Type B pancreatic cell (in vitro differentiated cells): ENCODE measurements at regions not wholly inside any gene's neighbourhood (a gene's known extent, or its start where the extent isn't known, plus 50 kb on each side); places are given as distances from the start of the nearest gene placed in this dataset.

ENCODE experiments used
- DNase-seq: peaks from one replicate; pipeline ENCODE4 v3.0.0; 2021; ENCODE audit warnings: mixed read lengths; ENCODE audit not compliant: unreplicated experiment; ENCODE audit errors: extremely low spot score
- H3K27ac Mint-ChIP-seq: 2 replicates; pipeline ENCODE4 v1.8.0; 2021; ENCODE audit warnings: mild to moderate bottlenecking, mixed read lengths
- H3K27me3 Mint-ChIP-seq: 2 replicates; pipeline ENCODE4 v1.8.0; 2021; ENCODE audit warnings: mixed read lengths
- H3K36me3 Mint-ChIP-seq: 2 replicates; pipeline ENCODE4 v1.8.0; 2021; ENCODE audit warnings: mixed read lengths
- H3K4me1 Mint-ChIP-seq: one replicate; pipeline ENCODE4 v1.8.0; 2021; ENCODE audit warnings: mixed read lengths; ENCODE audit not compliant: unreplicated experiment
- H3K4me3 Mint-ChIP-seq: 2 replicates; pipeline ENCODE4 v1.8.0; 2021; ENCODE audit warnings: mild to moderate bottlenecking, mixed read lengths
- H3K9me3 Mint-ChIP-seq: 2 replicates; pipeline ENCODE4 v1.8.0; 2021; ENCODE audit warnings: mixed read lengths
- TF ChIP-seq, protein P1 (sequence below): fragments of 200-600 bp; sonication (generic); conservative IDR thresholded peaks from 2 replicates; pipeline ENCODE4 v1.5.0; 2021; ENCODE audit warnings: antibody characterized with exemption, mild to moderate bottlenecking

DNA sequence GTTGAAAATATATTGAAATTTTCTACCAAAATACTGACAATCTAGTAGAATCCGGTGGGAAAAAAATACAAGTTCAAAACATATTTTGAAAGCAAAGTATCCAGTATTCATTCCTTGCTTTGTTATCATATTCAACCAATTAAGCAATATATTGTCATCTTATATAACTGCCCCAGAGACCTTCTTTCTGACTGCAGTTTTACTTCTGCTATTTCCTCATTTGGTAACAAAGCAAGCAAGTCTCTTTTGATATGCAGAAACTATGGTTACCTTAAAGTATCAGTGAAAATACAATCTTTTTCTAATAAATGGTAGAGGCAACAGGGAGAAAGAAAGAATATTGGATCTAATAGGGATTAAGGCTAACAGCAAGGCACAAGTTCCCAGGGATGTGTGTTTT lies 663.7 kb upstream of the MEF2C start:
- no peaks in the 10 kb centered on the region for H3K36me3 Mint-ChIP-seq
- DNase-seq: no peak
- no peaks in the 10 kb centered on the region for H3K27me3 Mint-ChIP-seq
- H3K4me1 Mint-ChIP-seq: no peaks in the 10 kb centered on the region
- no peak overlapping the region for H3K27ac Mint-ChIP-seq
- no peak overlapping the region for H3K4me3 Mint-ChIP-seq
- no peaks in the 10 kb centered on the region for H3K9me3 Mint-ChIP-seq
- TF ChIP-seq, protein P1, sequence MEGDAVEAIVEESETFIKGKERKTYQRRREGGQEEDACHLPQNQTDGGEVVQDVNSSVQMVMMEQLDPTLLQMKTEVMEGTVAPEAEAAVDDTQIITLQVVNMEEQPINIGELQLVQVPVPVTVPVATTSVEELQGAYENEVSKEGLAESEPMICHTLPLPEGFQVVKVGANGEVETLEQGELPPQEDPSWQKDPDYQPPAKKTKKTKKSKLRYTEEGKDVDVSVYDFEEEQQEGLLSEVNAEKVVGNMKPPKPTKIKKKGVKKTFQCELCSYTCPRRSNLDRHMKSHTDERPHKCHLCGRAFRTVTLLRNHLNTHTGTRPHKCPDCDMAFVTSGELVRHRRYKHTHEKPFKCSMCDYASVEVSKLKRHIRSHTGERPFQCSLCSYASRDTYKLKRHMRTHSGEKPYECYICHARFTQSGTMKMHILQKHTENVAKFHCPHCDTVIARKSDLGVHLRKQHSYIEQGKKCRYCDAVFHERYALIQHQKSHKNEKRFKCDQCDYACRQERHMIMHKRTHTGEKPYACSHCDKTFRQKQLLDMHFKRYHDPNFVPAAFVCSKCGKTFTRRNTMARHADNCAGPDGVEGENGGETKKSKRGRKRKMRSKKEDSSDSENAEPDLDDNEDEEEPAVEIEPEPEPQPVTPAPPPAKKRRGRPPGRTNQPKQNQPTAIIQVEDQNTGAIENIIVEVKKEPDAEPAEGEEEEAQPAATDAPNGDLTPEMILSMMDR: no peak

DNA sequence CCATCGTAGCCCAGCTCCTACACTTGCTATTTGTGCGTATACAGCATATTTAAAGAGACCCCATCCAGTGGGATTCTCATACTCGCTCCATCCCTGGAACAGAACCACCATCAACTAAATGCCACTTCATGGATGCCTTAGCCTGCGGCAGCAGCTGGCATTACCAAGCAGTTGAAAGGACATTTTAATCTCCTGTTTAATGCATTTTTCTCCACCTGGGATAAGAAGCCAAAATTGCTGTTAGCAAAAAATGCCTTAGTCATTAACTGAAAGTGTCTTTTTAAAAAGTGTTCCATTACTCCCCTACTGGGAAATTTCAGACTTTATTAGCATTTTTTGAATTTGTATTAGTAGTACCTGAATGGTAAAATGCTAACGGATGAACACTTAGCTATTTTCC lies 662.6 kb upstream of the MEF2C start:
- H3K4me3 Mint-ChIP-seq: no peak overlapping the region
- TF ChIP-seq, protein P1: no peak
- H3K36me3 Mint-ChIP-seq: no peaks in the 10 kb centered on the region
- no peak for DNase-seq
- no peaks in the 10 kb centered on the region for H3K4me1 Mint-ChIP-seq
- H3K27ac Mint-ChIP-seq: no peak overlapping the region
- no peaks in the 10 kb centered on the region for H3K9me3 Mint-ChIP-seq
- no peaks in the 10 kb centered on the region for H3K27me3 Mint-ChIP-seq

DNA sequence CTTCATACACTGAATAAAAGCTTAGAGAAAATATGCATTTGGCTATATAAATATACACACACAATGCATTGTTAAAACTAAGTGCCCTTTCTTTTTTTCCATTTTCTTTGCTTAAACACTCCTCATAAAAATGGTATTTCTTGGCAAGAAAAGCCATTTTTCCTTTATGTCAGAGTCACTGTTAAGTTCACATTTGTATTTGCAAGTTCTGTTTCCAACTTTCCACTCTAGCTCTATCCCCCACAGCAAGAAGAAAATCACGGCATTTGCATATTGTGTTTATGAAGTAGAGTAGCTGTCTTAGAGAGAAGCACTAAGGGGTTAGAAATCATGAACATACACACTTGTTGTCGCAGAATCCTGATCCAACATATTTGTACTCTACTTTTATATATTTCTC lies 662.1 kb upstream of the MEF2C start:
- no peak overlapping the region for H3K4me3 Mint-ChIP-seq
- TF ChIP-seq, protein P1: no peak

GRCh38 chr5:89542736-89543135 lies 659.8 kb upstream of the MEF2C start:
- no peaks in the 10 kb centered on the region for H3K36me3 Mint-ChIP-seq
- no peak overlapping the region for H3K4me3 Mint-ChIP-seq
- no peaks in the 10 kb centered on the region for H3K4me1 Mint-ChIP-seq
- no peaks in the 10 kb centered on the region for H3K9me3 Mint-ChIP-seq
- no peak overlapping the region for H3K27ac Mint-ChIP-seq
- TF ChIP-seq, protein P1: no peak
- DNase-seq: no peak
- no peaks in the 10 kb centered on the region for H3K27me3 Mint-ChIP-seq

More for the DNA sequence above, 662.1 kb upstream of the MEF2C start:
- no peak for DNase-seq
- Mint-ChIP-seq H3K36me3 (no peaks in the 10 kb centered on the region), H3K4me1 (no peaks in the 10 kb centered on the region), H3K9me3 (no peaks in the 10 kb centered on the region), H3K27ac (no peak overlapping the region), H3K27me3 (no peaks in the 10 kb centered on the region)

DNA sequence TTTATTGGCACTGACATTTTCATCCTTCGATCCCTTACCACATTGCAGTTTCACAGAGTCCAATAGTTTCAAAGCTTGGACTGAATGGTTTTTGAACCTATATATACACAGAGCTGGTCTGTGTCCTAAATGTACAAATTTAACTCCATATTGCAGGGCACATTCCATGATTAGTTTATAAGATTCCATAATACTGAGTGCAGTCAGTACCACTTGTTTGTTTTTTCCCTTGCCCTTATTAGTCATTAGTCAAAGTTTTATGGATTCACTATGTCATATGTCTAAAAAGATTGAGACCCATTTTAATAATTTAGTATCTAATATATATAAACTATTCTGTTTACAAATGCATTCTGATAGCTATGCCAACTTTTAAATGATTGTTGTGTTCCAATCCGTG lies 654.8 kb upstream of the MEF2C start:
- no peak for DNase-seq
- Mint-ChIP-seq H3K4me3 (no peak overlapping the region), H3K27ac (no peak overlapping the region), H3K36me3 (no peaks in the 10 kb centered on the region), H3K4me1 (no peaks in the 10 kb centered on the region), H3K27me3 (no peaks in the 10 kb centered on the region), H3K9me3 (no peaks in the 10 kb centered on the region)
- TF ChIP-seq, protein P1: no peak

- Mint-ChIP-seq H3K27me3 (no peaks in the 10 kb centered on the region), H3K4me1 (no peaks in the 10 kb centered on the region), H3K9me3 (no peaks in the 10 kb centered on the region), H3K27ac (no peak overlapping the region), H3K36me3 (no peaks in the 10 kb centered on the region), H3K4me3 (no peak overlapping the region)
- no peak for DNase-seq
- TF ChIP-seq, protein P1: no peak
These were observed 653.0 kb upstream of the MEF2C start for GRCh38 chr5:89536020-89536419.
